Activated CD4-positive, alpha-beta T cell treated with anti-CD3 and anti-CD28 coated beads, Interleukin-2, amount 50 U/mL, for 4 hours (primary cell): ENCODE measurements at regions not wholly inside any gene's neighbourhood (a gene's known extent, or its start where the extent isn't known, plus 50 kb on each side); places are given as distances from the start of the nearest gene placed in this dataset.
"Not testable (repeated sequence)": the region's sequence is repeated elsewhere in the genome, so short reads cannot be mapped to it uniquely, and the experiment has no call there.

Source experiments
- DNase-seq, 2 experiments: peaks; one replicate each; pipeline ENCODE4 v3.0.0-alpha.2; 2020

DNA sequence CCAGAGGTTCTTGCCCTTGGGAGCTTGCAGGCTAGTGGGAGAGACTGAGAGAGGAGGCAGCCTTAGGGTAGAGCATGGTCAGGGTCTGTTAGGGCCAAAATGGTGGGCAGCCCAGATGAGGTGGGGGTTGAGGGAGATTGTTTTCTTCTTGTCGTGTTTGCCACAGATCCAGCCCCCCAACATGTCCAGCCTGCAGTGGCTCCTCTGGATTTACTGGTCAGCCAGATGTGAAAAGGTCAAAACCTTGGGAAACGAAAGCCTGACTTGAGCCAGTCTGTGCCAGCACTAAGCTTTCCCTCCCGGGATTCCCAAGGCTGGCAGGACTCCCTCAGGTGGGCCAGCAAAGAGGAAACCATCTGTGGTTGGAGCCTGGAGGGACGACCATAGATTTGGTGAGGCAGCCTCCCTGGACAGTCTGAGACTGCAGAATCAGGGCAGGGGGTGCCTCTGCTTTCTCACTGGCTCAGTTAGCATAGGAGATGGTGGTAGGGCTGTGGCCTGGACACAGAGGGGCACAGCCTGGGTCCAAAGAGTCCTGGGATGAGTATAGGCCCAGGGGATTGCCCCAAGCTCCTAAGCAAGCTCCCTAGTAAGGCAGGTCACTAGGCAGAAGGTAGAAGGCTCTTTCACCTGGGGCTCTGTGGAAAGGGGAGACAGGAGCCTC lies 51.2 kb upstream of the PRR23C start:
- DNase-seq = no peak

DNA sequence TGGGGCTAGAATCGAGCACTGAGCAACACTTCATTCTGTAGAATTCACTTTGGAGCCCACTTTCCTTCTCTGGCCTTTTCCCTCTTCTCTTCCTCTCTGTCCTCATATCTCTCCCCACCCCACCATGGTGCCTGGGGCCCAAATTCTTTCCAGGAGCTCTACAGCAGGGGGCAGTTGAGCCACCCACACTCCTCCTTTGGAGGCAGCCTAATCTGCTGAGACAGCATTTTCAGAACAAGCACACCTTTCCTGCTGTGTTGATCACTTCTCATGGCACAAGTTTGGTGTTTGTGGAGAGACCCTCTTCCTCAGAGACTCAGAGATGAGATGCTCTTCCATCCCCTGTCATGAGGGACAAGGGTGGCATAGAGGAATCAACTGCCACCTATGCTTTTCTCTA lies 52.0 kb upstream of the PRR23C start:
- no peak for DNase-seq

DNA sequence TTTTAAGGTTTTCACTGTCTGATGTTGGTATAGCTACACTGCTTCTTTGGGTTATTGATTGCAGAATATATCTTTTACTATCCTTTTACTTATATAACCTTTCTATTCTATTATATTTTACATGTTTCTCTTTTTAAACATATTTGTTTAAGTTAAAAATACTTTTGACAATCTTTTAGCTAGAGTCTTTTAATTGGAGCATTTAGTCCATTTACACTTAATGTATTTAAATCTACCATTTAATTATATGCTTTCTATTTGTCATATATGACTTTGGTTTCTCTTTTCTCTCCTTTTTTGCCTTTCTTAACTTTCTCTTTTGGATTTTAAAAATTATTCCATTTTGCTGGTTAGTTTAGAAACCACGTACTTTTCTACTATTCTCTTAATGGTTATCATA lies 53.7 kb upstream of the PRR23C start:
- DNase-seq = no peak

DNA sequence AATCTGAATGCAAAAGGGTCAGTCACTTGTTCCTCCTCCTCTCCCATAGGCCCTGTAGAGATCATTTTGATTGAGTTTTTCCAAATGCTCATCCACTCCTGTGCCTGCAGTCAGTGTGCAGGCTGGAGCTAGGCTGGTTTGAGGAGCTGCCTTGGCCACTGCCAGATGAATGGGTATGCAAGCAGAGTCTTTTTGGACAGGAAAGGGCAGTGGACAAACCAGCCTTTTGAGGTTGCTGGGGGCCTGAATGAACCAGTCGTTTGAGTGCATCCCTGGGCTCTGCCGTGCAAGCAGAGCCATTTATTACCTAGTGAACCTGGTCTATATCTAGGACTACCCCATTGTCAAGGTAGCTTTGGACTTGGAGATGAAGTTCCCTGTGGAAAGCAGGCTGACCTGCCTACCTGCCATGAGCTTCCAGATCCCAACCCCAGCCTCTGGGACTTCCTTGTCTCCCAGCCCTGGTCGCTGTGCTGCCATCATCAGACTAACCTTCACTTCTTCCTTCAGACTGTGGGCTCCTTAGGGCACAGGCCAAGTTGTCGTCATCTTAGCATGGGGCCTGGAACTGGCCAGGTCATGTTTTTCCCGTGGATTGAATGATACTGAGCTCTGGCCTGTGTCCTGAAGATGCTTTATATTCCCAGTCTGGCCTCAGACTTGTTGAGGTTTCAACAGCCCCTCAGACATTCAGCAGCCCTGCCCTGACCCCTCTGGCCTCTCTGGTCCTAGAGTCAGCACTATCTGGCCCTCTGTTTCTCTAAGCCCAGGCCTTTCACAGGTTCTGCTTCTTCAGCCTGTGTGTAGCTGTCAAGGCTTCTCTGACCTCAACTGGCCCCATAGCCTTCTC lies 55.5 kb upstream of the PRR23C start:
- no peak for DNase-seq

DNA sequence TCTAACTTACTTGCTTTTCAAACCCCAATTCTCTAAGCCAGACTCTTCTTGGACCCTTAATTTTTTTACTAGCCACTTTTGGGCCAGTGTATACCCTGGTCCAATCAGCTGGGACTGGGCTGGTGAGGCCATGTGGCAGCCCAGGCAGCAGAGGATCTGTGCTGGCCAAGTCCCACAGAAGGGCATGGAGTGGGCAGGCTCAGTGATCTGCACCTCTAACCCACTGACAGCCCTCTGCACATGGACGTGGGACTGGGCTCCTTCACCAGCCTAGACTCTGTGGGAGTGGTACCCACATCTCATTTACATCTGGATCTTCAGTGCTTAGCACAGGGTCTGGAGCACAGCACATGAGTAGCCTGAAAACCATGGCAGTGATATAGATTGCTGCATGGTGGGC lies 56.1 kb upstream of the PRR23C start:
- no peak for DNase-seq

DNA sequence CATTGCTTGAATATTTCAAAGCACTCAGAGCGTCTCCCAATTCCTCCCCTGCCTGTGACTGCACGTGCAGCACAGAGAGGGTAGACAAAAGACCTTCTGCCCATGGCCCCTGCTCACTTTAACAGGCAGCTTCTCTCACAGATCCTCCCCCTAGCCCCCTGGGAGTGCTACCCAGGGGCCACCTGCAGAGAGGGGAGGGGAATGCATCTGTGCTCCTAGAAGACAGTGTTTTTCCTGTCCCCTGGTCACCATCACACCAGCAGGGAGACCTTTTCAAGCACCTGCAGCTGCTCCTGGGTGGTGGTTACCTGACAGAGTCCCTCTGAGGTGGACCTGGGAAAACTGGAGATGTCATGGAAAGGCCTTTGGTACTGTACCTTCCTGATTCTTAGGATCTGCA lies 56.7 kb upstream of the PRR23C start:
- DNase-seq = no peak

DNA sequence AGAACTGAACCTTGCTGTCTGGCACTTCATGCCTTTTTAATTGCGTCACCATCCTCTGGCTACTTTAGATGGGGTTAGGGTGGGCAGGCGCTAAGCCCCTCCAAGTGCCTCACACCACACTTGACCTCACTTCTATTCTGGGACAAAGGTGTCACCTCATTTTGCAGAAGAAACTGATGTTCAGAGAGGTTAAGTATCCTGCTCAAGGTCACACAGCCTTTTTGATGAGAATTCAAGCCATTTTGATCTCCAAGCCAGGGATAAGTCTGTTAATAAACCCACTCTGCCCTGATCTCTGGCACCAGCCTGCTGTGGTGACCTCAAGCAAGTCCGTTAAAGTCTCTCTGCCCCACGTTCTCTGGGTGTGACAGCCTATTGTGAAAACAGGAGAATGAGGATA lies 58.8 kb upstream of the PRR23C start:
- no peak for DNase-seq

DNA sequence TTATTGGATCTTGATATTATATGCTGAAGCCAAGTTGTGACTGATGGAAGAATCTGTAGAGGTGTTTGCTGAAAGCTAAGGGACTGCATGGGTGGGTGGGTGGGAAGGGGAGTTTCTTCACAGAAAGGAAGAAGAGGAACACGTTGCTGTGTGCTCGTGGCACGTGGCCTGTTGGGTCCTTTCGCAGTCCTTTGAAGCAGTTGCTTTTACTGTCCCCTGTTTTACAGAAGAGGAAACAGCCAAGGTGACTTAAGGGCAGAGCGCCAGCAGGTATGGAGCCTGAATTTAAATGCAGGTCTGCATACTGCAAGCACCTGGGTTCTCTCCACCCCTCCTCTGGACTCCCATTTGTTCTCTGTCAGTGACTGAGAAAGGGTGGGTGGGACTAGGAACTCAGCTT lies 59.4 kb upstream of the PRR23C start:
- DNase-seq = no peak

DNA sequence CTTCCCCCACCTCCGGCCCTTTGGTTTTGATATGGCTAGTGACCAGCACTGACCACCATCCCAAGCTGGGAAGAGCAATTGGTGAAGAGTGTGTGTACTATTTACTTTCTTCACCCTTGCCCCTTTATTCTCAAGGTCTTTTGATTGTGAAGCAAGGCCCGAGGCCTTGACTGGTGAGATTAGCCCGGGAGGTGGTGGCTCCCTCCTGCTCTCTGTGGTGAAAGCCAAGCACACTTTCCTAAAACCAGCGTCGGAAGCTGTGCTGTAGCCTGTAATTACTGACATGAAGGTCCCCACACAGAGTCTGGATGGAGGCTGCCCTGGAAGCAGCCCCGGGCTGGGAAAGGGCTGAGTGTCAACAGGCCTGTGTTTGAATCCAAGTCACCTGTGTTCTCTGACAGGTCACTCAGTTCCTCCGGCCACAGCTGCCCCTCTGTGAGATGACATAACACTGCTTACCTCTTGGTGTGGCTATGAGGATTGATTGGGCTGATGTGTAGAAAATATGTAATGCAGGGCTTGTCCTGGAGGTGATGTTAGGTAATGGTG lies 60.5 kb upstream of the PRR23C start:
- DNase-seq = no peak

DNA sequence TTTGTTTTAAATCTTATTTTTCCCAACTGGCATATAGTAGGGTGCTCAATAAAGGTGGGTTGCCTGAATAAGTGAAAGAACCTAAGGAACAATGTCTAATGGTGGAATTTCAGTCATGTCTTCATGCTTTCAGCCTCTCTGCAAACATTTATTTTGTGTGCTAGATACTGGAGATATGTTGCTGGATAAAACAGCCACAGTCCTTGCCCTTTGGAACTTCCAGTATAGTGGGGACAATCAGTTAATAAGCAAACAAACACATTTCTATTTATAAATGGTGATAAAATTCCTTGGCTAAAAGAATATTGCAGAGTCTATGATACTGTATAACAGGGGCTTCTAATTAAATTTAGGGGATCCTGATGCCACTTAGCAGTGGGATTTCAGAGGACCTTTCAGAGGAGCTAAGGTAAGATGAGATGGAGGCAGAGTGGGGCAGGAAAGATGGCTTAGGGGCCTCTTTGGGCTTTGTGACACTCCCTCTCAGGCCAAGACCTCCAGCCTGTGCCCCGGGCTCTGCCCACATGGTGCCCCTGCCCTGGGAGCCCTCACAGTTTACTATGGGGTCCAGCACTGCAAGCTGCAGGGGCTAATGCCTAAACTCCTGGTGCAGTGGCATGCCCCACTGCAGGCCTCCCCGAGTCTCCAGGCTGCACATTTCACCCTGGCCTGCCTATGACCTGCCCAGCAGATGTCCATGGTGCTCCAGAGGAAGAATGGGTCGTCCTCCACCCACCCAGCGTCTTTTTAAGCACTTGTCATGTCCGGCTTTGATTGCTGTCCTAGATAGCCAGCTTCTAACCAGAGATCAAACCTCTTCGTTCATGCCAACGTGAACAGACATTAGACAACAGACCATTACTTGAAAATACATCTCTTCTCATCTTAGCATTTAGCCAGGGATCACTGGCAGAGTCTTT lies 61.6 kb upstream of the PRR23C start:
- no peak for DNase-seq

DNA sequence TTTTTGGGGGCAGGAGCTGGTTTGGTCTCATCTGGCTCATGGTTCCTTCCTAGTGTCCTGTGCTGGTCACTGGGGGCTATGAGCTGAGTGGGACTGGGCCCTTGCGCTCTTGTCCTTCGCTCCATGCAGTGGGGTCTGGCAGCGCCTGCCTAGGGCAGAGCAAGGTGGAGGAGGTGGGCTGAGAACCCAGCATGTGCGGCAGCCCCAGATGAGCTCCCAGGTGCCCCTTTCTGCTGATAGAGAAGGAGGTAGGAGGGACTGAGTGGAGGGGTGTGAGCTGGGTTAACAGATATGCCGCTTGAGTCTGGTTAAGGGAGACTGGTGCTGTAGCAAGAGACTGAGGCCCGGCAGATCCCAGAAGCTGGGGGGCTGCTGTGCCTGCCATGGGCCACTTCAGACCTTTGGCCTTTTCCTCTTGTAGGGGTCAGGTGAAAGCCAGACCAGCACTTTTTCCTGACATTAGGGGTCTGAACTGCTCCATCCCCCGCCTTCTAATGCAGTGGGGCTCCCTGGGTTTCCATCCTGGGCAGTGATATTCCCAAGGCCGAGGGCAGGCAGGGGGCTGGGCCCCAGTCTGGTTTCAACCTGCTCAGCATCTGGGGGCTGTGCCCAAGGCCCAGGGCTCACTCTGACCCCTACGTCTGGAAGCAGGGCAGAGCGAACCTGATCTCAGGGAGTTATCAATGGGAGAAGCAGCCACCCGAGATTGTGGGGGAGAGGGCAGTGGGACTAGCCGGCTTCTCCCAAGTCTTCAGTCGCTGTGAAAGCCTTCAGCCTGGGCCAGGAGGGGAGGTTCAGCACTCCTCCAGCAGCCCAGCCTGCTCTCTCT lies 62.9 kb upstream of the PRR23C start:
- no peak for DNase-seq

DNA sequence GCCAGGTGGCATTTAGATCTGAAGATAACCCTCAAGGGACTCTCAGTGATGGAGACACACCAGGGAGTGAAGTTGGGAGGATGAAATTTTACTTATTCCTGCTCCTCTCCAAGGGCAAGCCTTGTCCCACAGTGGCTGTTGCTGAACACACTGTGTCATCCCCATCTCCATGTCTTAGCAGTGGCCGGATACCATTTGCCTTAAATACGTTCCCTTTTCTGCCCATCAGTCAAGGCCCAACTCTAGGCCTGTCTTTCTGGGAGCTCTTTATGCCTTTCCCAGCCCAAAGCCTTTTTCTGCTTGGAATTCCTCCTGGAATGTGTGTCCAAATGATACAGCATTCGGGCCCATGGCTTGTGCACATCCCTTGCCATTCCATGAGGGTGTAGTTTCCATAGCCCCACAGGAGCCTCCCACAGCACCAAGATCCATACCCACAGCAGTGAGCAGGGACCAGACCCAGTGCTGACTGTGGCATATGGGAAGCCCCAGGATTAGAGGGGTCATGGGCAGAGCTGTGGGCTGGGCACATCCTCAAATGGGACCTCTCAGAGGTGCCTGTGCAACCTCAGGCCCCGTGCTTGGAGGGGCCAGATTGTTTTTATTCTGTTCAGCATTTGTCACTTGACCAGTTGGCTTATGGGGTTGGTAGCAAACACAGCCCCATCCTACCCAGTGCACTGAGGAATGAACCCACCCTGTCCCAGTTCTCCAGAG lies 63.7 kb upstream of the PRR23C start:
- DNase-seq = no peak

DNA sequence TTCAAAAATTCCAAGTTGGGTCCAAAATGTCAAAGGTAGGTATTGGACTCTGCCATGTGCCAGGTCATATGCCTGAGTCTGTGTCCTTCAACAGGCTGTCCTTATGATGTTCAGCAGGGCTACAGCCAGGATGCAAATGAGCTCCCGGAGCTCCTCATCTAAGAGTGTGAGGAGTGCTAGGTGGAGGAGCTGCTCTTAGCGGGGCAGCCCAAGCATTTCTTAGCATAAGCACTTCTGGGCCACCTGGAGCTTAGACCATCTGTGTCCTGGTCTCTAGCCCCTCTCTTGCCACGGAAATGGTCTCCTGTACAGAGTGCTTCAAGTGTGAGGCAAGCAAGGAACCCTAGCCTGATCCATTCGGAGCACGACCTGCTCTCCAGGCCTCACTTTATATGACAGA lies 64.6 kb upstream of the PRR23C start:
- no peak for DNase-seq

DNA sequence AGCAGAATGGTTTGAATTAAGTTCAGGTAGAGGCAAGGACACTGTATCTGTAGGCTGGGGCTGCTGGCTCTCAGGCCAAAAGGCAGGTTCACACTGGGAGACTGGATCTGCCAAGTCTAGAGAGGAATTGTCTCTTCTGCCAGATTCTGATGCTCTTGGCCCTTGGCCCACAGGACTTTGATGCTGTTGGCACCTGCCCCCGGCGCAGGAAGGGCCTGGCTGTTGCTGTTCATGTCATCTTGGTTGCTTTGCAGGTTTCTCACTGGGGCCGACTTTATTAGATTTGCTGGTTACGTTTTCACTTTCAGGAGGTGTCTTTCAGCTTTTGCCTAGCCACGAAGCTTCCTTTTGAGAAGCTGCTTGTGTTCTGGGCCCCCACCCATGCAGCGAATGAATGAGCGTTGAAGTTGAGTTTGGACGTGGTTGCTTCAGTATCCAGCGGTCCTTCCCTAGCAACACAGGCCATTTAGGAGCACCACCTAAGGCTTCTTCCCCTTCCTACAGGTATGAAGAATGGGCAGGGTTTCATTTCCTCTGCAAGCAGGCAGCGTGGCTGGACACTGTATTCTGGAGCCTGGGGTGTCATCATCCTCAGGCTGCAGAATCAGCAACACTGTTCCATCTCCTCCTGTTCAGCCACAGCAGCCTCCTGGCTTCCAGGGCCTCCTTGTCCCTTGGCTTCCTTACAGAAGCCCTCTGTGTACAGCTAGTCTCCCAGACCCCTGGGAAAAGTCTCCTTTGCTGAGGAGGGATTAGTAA lies 65.6 kb upstream of the PRR23C start:
- no peak for DNase-seq

DNA sequence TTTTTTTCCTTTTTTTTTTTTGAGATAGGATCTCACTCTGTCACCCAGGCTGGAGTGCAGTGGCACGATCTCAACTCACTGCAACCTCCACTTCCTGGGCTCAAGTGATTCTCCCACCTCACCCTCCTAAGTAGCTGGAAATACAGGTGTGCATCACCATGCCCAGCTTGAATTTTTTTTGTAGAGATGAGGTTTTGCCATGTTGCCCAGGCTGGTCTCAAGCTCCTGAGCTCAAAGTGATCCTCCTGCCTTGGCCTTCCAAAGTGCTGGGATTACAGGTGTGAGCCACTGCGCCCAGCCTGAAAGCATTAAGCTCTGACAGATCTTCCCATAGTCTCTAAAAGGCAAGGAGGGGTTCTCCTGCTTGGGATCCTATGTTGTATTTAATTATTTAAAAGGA lies 66.2 kb upstream of the PRR23C start:
- DNase-seq = not testable (repeated sequence)

DNA sequence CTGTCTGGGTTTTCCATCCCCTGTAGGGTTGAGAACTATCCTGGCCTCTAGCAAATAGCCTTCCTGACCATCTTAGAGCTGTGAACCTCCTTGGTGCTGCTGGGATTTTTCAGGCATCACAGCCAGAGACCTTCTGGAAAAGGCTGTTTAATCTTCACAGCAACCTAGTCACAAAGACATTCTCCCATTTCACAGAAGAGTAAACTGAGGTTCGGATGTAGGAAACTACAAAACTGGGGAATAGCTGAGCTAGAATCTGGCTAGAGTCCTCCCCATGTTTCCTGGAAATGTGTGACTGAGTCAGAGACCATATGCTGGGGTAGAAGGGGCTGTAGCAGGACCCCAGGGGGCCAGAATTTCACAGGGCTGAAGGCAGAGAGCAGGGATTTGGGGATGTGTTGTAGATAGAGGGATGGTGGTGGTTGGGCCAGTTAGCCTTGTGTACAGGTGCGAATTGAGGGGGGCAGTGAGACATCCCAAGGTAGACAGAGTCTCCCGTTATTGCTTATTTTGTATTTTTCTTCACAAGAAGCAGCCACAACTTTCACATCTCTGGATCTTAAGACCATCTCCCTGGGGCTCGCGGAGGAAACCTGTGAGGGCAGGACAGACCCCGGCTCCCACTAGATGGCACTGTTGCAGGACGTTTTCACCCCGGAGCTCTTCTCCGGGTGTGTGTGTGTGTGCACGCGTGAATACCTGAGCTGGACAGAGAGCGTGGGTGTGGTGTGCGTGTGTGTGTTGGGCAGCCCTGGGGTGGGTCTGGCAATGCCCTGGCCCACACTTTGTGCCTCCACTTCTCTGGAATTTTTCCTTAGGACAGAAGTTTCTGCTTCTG lies 66.9 kb upstream of the PRR23C start:
- peak; percentile 23 to 39 for DNase-seq

DNA sequence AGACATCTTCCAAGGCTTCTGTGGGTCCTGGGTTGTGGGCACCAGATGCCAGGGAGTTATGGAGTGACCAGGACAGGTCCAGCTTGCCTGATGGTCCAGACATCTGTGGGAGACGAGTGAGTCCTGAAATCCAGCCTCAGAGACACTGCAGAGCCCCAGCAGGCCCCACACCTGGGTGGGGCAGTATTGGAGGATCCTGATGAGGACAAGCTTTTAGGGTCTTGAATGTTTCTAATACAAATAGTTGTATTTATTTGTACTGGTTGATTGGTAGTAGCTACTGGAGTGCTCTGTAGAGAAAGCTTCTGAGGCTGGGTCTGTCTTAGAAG lies 67.5 kb upstream of the PRR23C start:
- DNase-seq = no peak

DNA sequence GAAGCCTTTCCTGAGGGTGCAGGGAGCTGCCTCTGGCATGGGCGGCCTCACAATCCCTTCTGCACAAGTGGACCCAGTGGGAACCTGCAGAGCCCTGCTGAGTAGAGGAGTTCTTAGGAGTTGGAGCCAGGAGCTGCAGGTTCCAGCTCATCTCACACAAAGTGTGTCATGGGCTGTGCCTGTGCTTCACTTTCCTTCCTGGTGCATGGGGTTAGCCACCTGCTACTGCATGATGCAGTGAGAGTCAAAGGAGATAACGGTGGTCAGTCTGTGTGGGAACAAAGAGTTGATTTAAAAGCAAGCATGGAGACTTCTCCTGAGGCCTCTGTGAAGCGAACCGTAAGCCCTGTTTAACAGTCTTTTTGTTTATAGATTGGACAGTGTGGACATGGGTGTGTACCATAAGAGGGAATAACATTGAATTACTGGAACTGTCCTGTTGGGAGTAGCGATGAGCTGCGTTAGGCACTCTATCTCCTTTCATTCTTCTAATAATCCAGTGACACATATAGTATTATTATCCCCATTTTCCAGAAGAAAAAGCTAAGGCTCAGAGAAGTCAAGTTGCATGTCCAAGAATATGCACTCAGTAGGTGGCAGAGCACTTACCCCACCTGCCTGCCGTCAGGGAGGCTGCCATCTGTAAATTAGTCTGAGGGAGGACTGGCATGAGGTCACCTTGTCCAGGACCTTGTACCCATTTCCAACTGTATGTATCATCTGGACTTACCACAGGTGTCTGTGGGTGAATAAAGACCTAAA lies 68.7 kb upstream of the PRR23C start:
- DNase-seq = no peak

DNA sequence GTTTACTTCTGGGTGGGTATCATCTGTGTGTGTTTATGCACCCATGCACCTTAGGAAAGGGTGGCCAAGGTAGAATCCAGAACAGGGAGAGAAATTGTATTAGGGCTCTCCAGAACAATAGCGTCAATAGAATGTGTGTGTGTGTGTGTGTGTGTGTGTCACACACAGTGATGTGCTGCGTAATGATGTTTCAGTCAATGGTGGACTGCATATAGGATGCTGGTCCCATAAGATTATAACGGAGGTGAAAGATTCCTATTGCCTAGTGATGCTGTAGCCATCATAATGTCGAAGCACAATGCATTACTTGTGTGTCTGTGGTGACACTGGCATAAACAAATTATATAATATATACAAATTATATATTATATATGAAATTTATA lies 69.3 kb upstream of the PRR23C start:
- no peak for DNase-seq
